GM21423 (cell line): ENCODE measurements at regions not wholly inside any gene's neighbourhood (a gene's known extent, or its start where the extent isn't known, plus 50 kb on each side); places are given as distances from the start of the nearest gene placed in this dataset.
A peak's percentile ranks its signal among the peaks of the same experiment; 100 is the strongest.

Experiments used
- ATAC-seq: cut with Tn5 transposase; IDR thresholded peaks from one replicate; pipeline ENCODE4 v1.9.1; 2021; ENCODE audit warnings: mild to moderate bottlenecking, moderate library complexity; ENCODE audit not compliant: unreplicated experiment

- no peak for ATAC-seq
Measured at GRCh38 chr13:107866941-107867623, 348.3 kb downstream of the LIG4 start.

DNA sequence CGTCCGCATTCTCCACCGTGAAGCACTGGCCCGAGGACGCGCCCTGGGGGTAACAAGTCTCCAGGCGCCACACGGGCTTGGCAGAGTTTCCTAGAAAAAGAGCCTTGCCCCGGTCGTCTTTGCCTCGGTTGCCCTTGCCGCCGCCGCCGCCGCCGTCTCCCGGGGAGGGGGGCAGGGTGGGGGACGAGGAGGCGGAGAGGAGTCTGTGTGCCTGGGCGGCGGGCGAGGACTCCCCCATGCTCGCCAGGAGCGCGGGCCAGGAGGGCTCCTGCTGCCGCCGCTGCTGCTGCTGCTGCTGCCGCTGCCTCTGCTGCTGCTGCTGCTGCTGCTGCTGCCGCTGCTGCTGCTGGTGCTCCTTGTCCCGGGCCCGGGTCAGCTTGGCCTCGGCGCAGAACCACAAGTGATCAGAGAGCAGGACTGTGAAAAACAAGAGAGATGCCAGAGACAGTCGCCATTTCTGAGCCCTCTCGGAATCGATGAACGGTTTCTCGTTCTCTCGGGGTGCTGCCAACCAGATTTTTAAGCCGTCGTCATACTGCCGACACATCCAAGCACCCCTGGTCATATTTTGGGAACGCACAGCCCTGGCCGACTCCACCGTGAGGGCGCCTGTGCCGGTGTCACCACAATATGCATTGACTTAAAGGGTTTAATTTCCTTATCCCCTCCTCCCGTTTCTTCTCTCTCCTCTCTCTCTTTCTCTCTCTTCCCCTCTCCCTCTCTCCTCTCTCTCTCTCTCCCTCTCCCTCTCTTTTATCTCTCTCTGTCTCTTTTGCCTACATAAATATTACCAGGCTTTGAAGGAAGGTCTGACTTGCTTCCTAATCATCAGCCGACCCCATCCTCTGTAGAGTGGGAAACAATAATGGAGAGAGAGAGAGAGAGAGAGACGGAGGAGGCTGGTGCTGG, 349.1 kb downstream of the LIG4 start:
- ATAC-seq: no peak

DNA sequence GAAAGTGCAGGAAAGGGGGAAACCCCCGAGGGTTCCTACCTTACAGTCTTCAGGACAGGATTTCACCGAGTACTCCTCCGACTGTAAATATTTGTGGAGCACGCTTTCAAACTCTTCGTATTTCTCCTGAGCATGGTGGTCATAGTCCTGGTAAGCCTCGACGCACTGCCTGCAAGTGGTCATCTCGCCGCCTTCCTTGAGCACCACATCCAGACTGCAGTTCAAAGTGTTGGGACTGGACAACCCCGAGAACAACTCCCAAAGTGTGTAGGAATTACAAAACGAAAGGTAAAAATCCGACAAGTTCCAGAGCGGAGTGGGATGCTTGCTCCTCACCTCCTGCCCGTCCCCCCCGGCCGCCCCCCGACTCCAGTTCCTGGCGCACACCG, 349.7 kb downstream of the LIG4 start:
- ATAC-seq: no peak

DNA sequence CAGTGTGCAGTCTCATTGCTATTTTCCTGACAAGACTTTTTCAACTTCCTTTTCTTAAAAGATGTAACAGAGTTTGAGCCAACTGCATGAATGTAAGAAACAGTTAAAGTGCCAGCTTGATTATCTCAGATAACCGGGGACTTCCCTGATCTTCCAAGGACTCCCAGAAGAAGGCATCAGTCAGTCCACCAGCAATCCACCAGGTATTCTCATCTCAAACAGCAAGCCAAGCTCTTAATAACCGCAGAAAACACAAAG, 350.1 kb downstream of the LIG4 start:
- no peak for ATAC-seq

DNA sequence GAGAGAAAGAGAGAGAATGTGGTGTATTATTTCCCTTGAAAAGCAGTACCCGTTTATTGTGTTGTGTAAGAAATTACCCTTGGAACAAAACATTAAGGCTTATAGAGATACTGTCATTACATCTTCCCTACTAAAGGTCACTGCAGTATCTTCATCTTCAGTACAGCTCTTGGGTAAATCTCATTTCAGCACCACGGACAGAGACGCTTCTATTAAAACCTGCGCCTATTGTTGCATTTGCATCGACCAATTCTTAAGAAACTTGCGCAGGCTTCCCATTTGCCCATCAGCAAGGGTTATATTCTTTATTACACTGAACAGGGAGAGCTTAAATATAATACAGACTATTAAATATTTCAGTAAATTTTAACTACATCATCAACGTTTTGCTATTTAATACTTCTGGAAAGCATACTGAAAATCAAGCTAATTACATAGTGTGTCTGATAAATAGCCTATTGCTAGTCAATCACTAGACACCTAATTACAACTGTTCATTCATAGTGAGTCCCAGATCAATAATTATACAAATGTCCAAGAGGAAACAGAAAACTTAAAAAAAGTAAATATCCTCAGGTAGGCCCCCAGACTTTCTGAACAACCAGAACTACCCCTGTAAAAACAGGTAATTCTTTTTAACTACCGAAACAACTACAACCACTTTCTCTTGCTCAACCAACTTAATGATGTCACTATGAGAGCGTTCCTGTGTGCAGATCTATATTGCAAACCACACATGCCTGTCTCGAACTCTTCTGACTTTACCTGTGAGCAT, 350.6 kb downstream of the LIG4 start:
- ATAC-seq: no peak

- no peak for ATAC-seq
Measured at GRCh38 chr13:107860284-107860683, 355.1 kb downstream of the LIG4 start.

DNA sequence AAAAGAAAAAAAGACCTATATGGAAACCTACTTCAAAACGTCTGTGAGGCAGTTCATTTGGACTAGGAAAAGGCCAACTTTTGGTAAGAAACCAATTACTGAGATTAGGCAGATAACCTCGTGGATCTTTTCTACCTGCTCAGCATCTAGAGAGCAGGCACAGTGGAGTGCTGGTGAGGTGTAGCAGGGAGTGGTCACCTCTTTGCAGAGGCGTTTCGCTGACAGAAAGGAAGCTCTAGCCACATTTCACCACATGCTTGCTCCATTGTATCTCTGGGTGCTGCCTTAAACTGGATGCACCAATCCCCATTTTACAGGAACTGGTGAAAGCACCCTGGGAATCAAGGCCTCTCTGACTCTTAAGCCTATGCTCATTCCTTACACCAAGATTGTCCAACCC, 360.5 kb downstream of the LIG4 start:
- ATAC-seq: no peak

- no peak for ATAC-seq
Measured at GRCh38 chr13:107852072-107852471, 363.3 kb downstream of the LIG4 start.

DNA sequence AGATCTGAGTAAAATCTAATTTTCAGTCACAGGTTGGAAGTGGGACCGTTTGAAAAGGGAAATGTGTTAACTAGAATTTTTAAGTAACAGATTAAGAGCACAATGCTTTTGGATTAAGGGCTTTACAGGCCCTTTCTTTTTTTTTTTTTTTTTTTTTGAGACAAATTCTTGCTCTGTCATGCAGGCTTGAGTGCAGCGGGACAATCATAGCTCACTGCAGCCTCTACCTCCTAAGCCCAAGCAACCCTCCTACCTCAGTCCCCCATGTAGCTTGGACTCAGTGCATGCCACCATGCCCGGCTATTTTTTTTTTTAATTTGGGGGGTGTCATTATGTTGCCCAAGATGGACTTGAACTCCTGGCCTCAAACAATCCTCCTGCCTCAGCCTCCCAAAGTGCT, 363.7 kb downstream of the LIG4 start:
- no peak for ATAC-seq

DNA sequence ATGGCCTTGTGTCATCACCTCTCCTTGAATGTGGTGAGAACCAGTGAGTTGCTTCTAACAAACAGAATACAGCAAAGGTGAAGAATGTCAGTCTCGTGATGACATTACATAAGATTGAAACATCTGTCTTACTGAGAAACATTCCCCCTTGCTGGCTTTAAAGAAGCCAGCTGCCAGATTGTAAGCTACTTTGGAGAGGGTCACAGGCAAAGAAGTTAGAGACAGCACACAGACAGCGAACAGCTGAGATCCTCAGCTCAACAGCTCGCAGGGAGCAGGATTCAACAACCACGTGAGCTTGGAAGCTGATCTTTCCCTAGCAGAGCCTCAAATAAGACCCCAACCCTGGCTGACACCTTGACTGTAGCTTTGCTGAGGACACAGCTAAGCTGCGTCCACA, 367.9 kb downstream of the LIG4 start:
- ATAC-seq: no peak

DNA sequence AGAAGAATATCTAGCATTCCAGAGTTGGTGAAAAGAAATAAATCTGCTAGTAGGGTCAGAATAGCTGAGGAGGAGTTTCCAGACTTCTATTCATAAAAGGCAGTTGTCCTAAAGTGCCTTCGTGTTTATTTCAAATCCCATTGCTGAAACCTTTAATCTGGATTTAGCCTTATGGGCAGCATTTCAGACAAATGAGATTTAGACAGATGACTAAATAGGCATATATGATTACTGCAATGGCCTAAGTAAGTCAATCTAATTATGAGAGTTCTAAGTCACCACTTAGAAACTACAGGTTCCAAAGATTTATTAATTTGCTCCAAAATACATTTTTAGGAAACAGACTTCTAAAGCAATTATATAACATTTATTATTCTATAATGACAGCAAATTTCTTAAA, 368.7 kb downstream of the LIG4 start:
- no peak for ATAC-seq

DNA sequence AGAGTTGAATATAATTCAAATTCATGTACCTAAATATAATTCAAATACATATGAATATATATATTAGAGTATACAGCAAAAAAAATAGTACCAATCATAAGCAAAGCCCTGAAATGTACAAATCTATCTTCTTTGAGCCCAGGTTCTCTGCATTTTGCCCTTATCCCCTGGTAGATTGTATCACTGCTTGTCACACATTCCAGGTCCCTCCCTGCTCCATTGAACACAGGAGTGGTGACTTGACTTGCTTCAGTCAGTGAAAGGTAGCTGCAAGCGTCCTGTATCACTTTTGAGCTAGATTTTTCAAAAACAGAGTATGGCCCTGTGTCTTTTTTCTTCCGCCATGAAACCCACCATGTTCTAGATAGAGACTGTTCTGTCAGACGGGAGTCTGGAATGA, 369.4 kb downstream of the LIG4 start:
- ATAC-seq: no peak

- ATAC-seq: no peak
Measured at GRCh38 chr13:107843681-107844080, 371.7 kb downstream of the LIG4 start.

GRCh38 chr13:107843281-107843680, 372.1 kb downstream of the LIG4 start:
- ATAC-seq: no peak

GRCh38 chr13:107842562-107843180, 372.7 kb downstream of the LIG4 start:
- no peak for ATAC-seq

DNA sequence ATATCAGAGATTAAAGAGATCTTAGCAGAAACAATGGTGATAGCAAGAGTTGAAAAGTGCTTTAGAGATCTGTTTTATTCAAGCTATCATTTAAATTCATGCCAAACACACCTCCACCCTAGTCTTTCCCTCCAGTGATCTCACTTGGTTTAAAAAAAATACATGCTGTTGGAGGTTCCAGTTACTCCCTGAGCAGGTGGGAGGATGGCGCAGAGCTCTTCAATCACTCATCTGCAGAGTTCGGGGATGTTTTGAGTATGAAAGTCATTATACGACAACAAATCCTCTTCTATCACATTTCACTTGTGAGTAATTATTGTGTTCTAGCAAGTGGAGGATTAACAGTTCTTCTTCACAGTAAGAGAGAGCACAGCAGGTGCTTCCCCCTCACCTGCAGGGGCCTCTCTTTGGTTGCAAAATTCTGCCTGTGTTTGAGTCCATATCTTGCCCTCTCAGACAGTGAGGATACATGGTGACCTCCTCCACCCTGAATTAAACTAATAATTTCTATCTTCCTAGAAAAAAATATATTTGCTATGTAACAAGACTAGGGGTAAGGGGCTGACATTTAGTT, 376.7 kb downstream of the LIG4 start:
- no peak for ATAC-seq

- no peak for ATAC-seq
Measured at GRCh38 chr13:107836685-107837084, 378.7 kb downstream of the LIG4 start.

DNA sequence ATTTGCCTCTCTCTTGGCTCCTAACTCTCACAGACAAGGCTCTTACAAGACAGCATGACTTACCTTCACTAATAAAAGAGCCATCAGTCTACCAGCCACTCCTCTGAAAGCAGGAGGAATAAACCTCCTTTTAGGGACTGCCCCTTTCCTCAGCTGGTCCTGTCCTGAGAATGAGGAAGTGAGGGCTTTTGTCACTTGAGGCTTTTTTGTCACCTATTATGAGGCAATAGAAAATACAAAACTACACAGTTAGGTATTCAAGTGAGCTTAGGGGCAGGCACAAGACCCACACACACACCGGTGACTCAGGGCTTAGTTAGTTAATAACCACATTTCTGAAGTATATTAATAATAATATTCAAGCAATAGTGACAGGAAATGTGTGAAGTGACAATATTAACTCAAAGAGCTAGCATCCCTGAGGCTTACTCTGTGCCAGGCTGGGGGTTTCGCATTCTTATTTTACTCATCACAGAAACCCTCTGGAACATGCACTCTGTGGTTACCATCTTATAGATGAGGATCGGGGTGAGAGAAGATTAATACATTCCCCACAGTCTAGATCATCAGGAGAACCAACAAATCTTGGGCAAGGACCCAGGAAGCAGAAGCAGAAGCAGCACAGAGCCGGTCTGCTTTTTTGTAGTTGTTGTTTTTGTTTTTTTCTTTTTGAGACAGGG, 379.9 kb downstream of the LIG4 start:
- peak; percentile 67 for ATAC-seq

DNA sequence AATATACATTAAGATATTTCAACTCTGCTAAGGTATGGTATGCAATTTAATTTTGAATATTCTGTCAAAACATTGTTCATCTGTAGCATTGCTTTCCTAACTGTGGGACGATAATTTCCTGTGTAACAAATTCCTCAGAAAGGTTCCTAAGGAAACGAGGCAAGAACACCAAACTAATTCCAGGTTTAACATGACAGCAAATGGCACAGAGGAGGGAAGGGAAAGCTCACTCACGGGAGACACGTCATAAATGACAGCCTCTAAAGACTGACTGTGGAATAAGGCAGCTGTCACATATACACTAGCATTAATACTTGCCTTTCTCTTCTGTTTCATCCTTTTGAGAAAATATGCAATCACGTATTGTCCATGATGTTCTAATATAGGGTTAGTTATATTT, 380.6 kb downstream of the LIG4 start:
- no peak for ATAC-seq

GRCh38 chr13:107834281-107834680, 381.1 kb downstream of the LIG4 start:
- ATAC-seq: no peak
